ENCODE measurements at regions not wholly inside any gene's neighbourhood (a gene's known extent, or its start where the extent isn't known, plus 50 kb on each side); places are given as distances from the start of the nearest gene placed in this dataset.

- DNase-seq (ENCODE audit: low spot score), result no peak
- Mint-ChIP-seq H3K27ac (ENCODE audit: unreplicated experiment) (no peak overlapping the region), H3K27me3 (ENCODE audit: low read depth) (no peaks in the 10 kb centered on the region), H3K9me3 (ENCODE audit: low read depth) (no peaks in the 10 kb centered on the region), H3K36me3 (ENCODE audit: low read depth) (no peaks in the 10 kb centered on the region), H3K4me1 (ENCODE audit: low read depth) (no peaks in the 10 kb centered on the region), H3K4me3 (ENCODE audit: unreplicated experiment) (no peak overlapping the region)
- TF ChIP-seq CTCF (IDR thresholded peaks at IDR 0.05), result no peak
Measured at GRCh38 chrX:131778269-131779218, 234.7 kb downstream of the OR13H1 start.

- Mint-ChIP-seq H3K9me3 (ENCODE audit: low read depth) (no peaks in the 10 kb centered on the region), H3K4me3 (ENCODE audit: unreplicated experiment) (no peak overlapping the region), H3K27ac (ENCODE audit: unreplicated experiment) (no peak overlapping the region), H3K36me3 (ENCODE audit: low read depth) (no peaks in the 10 kb centered on the region), H3K4me1 (ENCODE audit: low read depth) (no peaks in the 10 kb centered on the region), H3K27me3 (ENCODE audit: low read depth) (no peaks in the 10 kb centered on the region)
- no peak for TF ChIP-seq CTCF (IDR thresholded peaks at IDR 0.05)
- no peak for DNase-seq (ENCODE audit: low spot score)
Measured at GRCh38 chrX:131779306-131779705, 235.4 kb downstream of the OR13H1 start.

- no peak for TF ChIP-seq CTCF (IDR thresholded peaks at IDR 0.05)
- Mint-ChIP-seq H3K4me1 (ENCODE audit: low read depth) (no peaks in the 10 kb centered on the region), H3K36me3 (ENCODE audit: low read depth) (no peaks in the 10 kb centered on the region), H3K4me3 (ENCODE audit: unreplicated experiment) (no peak overlapping the region), H3K27ac (ENCODE audit: unreplicated experiment) (no peak overlapping the region), H3K9me3 (ENCODE audit: low read depth) (no peaks in the 10 kb centered on the region), H3K27me3 (ENCODE audit: low read depth) (no peaks in the 10 kb centered on the region)
- DNase-seq (ENCODE audit: low spot score), result no peak
Measured at GRCh38 chrX:131779741-131780140, 235.9 kb downstream of the OR13H1 start.

- TF ChIP-seq CTCF (IDR thresholded peaks at IDR 0.05), result no peak
- no peaks in the 10 kb centered on the region for H3K27me3 Mint-ChIP-seq (ENCODE audit: low read depth)
- peaks cover 2% of the 10 kb centered on the region for H3K9me3 Mint-ChIP-seq (ENCODE audit: low read depth)
- H3K27ac Mint-ChIP-seq (ENCODE audit: unreplicated experiment), result no peak overlapping the region
- no peaks in the 10 kb centered on the region for H3K36me3 Mint-ChIP-seq (ENCODE audit: low read depth)
- H3K4me3 Mint-ChIP-seq (ENCODE audit: unreplicated experiment), result no peak overlapping the region
- DNase-seq (ENCODE audit: low spot score), result no peak
- H3K4me1 Mint-ChIP-seq (ENCODE audit: low read depth), result no peaks in the 10 kb centered on the region
Measured at GRCh38 chrX:131782646-131783045, 238.8 kb downstream of the OR13H1 start.

- H3K27ac Mint-ChIP-seq (ENCODE audit: unreplicated experiment), result no peak overlapping the region
- H3K4me1 Mint-ChIP-seq (ENCODE audit: low read depth), result no peaks in the 10 kb centered on the region
- no peak for DNase-seq (ENCODE audit: low spot score)
- no peaks in the 10 kb centered on the region for H3K27me3 Mint-ChIP-seq (ENCODE audit: low read depth)
- no peak overlapping the region for H3K4me3 Mint-ChIP-seq (ENCODE audit: unreplicated experiment)
- H3K9me3 Mint-ChIP-seq (ENCODE audit: low read depth), result peaks cover 3% of the 10 kb centered on the region
- H3K36me3 Mint-ChIP-seq (ENCODE audit: low read depth), result no peaks in the 10 kb centered on the region
- no peak for TF ChIP-seq CTCF (IDR thresholded peaks at IDR 0.05)
Measured at GRCh38 chrX:131783555-131784308, 239.4 kb upstream of the STK26 start.

Measured in chondrocyte (in vitro differentiated cells).